Right cardiac atrium (tissue), 5 donors: ENCODE measurements at regions not wholly inside any gene's neighbourhood (a gene's known extent, or its start where the extent isn't known, plus 50 kb on each side); places are given as distances from the start of the nearest gene placed in this dataset.

Source experiments
- ATAC-seq, 2 donors: fragments of 200-7000 bp; cut with Tn5 transposase; one replicate each; pipeline versions ENCODE4 v1.8.0 to v1.9.1; 2020; ENCODE audit warnings: moderate library complexity in 2 of 2, mild to moderate bottlenecking in 1 of 2
- DNase-seq, 3 donors: peaks; one replicate each; pipeline ENCODE4 v3.0.0-alpha.2; 2020
- H3K27ac ChIP-seq: one replicate; pipeline ENCODE4 v1.5.1; 2013; ENCODE audit warnings: mild to moderate bottlenecking, low read length, control low read depth, moderate library complexity
- H3K27me3 ChIP-seq: one replicate; pipeline ENCODE4 v1.6.1; 2013; ENCODE audit not compliant: control insufficient read depth, insufficient read depth
- H3K4me1 ChIP-seq: one replicate; pipeline ENCODE4 v1.6.1; 2013; ENCODE audit warnings: low read length; ENCODE audit not compliant: control insufficient read depth, insufficient read depth
- H3K4me3 ChIP-seq: one replicate; pipeline ENCODE4 v1.5.1; 2013; ENCODE audit warnings: low read length, control low read depth
- H3K9me3 ChIP-seq: one replicate; pipeline ENCODE4 v1.6.1; 2013; ENCODE audit warnings: low read length; ENCODE audit not compliant: control insufficient read depth
- WGBS: extraction: QIAGEN DNeasy Blood & Tissue Kit; methylation state at CpG from one replicate; pipeline ENCODE4 v1.1.7; 2013; 5-methylcytosine and 5-hydroxymethylcytosine counted together
- intact Hi-C, 4 donors: fragments of 100-400 bp; cut with DNase I; formaldehyde crosslinking; loops; one replicate each; pipeline versions ENCODE4 v1.11.0 to v1.14.0; 2022 to 2023
- donor health status: healthy with polysubstance abuse.
- donor health status: DM: no; HTN: yes; CAD: no.
- donor health status: DM: no; HTN: no; CAD: no.
- donor health status: DM: no; HTN: yes; CAD: no; lungs with severe emphysema.
- donor health status: DM: yes; HTN: yes; CAD: no.

DNA sequence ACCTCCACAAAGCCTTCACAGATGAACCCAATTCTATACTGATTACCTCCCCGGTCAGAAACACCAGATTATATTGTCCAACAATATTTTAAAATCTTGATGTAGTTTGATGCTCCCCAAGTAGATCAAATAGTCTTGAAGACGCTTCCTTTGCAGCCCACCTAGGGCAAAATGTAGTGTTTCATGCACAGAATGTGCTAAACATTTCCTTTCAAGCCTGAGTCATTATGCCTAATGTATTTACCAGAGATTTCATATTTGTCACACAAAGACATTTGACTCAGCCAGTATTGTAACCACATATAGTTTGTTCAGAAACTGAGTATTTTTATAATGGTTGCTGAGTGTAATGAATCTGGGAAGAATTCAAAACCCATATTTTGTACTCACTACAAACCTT is 1396.8 kb downstream of the LRRC4C start:
- H3K4me1 ChIP-seq = no peaks in the 10 kb centered on the region
- no peak overlapping the region for H3K27ac ChIP-seq
- no peaks in the 10 kb centered on the region for H3K9me3 ChIP-seq
- ATAC-seq = no peak
- no peaks in the 10 kb centered on the region for H3K27me3 ChIP-seq
- no peak overlapping the region for H3K4me3 ChIP-seq
- WGBS = 67% methylated on average over 2 of the region's 2 CpGs
- intact Hi-C loops = no loop called here
- DNase-seq = no peak

- H3K4me3 ChIP-seq = no peak overlapping the region
- no peaks in the 10 kb centered on the region for H3K9me3 ChIP-seq
- DNase-seq (no peak), ATAC-seq (no peak)
- H3K4me1 ChIP-seq = no peaks in the 10 kb centered on the region
- intact Hi-C loops = no loop called here
- no peak overlapping the region for H3K27ac ChIP-seq
- WGBS = 77% methylated on average over 3 of the region's 3 CpGs
- H3K27me3 ChIP-seq = no peaks in the 10 kb centered on the region
These were observed 1398.2 kb downstream of the LRRC4C start for GRCh38 chr11:40061221-40061620.

DNA sequence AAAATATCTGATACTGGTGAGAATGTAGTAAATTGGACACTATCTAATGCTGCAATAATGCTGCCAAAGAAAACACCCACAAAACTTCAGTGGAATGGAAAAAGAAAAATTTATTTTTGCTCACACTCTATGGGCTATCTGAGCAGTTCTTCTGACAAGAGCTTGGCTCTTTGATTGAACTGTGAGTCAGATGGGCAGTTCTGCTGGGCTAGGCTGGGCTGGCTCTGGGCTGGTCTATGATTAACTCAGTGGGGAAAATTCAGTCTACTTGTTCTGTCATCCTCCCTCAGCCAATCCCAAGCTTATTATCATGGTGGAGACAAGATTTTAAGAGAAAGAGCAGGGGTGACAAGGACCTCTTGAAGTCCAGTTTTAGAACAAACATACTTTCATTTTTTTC is 1404.8 kb downstream of the LRRC4C start:
- DNase-seq (peak; percentile 16 to 51 (median 27)), ATAC-seq (peak; percentile 60 to 74)
- no peaks in the 10 kb centered on the region for H3K4me1 ChIP-seq
- no peak overlapping the region for H3K27ac ChIP-seq
- H3K9me3 ChIP-seq = no peaks in the 10 kb centered on the region
- no peaks in the 10 kb centered on the region for H3K27me3 ChIP-seq
- intact Hi-C loops = no loop called here
- no peak overlapping the region for H3K4me3 ChIP-seq

DNA sequence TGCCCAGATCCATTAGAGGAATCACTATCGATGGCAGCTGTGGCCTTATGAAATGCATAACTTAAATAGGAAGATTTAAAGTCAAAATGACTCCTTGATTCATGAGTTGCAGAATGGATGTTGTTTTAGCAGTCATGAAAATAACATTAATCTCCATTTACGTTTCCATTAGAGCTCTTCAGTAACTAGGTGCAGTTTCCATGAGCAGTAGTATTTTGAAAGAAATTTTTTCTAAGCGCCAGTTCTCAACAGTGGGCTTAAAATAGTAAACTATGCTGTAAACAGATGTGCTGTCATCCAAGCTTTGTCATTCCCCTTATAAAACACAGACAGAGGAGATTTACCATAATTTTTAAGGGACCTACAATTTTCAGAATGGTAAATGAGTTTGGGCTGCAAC is 1414.1 kb downstream of the LRRC4C start:
- no peak for DNase-seq
- Histone ChIP-seq H3K27me3 (no peaks in the 10 kb centered on the region), H3K27ac (no peak overlapping the region), H3K4me1 (no peaks in the 10 kb centered on the region), H3K9me3 (no peaks in the 10 kb centered on the region), H3K4me3 (no peak overlapping the region)
- intact Hi-C loops = no loop called here
- ATAC-seq = no peak
- 80% methylated on average over 3 of the region's 3 CpGs for WGBS

GRCh38 chr11:40037005-40037404 is 1422.4 kb downstream of the LRRC4C start:
- H3K4me3 ChIP-seq = no peak overlapping the region
- intact Hi-C loops = no loop called here
- H3K27me3 ChIP-seq = no peaks in the 10 kb centered on the region
- DNase-seq (no peak), ATAC-seq (peak in 1 of 2 donors; percentile 82)
- WGBS = 24% methylated on average over 2 of the region's 2 CpGs
- no peaks in the 10 kb centered on the region for H3K4me1 ChIP-seq
- H3K27ac ChIP-seq = no peak overlapping the region
- no peaks in the 10 kb centered on the region for H3K9me3 ChIP-seq

- Histone ChIP-seq H3K4me3 (no peak overlapping the region), H3K27me3 (no peaks in the 10 kb centered on the region), H3K27ac (no peak overlapping the region), H3K4me1 (no peaks in the 10 kb centered on the region), H3K9me3 (no peaks in the 10 kb centered on the region)
- DNase-seq (no peak), ATAC-seq (no peak)
- WGBS = 59% methylated on average over 3 of the region's 3 CpGs
- intact Hi-C loops = no loop called here
These were observed 1427.1 kb downstream of the LRRC4C start for GRCh38 chr11:40032331-40032730.

DNA sequence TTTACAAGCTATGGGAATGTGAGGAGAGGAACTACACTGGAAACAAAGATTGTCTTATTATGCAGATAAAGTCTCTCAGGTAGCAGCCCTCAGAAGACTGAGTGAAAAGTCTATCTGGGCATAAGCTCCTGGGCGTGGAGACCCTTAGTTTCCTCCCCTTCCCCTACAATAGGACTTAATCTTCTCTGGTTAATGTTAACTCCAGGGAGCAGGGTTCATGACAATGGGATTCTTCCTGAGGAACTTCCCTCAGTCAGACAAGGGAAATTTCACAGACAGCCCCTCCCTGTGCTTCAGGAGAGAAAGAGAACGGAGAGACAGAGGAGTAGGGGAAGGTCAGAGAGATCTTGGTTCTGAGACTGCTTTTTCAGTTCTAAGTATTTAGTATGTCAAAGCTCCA is 1428.6 kb downstream of the LRRC4C start:
- Histone ChIP-seq H3K4me1 (no peaks in the 10 kb centered on the region), H3K27me3 (no peaks in the 10 kb centered on the region), H3K4me3 (no peak overlapping the region), H3K27ac (no peak overlapping the region), H3K9me3 (no peaks in the 10 kb centered on the region)
- no peak for DNase-seq
- intact Hi-C loops = no loop called here
- no peak for ATAC-seq
- WGBS = 39% methylated on average over 2 of the region's 2 CpGs

DNA sequence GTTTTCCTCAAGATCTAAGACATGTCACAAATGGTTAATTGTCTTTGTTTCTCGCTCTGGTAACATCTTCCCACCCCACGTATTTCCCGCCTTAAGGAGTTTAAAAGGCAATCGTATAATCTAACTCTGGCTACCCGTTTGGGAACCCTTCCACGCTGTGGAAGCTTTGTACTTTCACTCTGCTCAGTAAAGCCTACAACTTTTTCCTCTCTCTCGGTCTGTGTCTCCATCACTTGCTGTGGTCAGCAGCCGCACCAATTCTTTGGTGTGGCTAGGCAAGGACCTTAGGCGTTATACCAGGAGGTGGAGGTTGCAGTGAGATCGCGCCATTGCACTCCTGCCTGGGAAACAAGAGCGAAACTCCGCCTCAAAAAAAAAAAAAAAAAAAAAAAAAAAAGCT is 1430.1 kb downstream of the LRRC4C start:
- Histone ChIP-seq H3K27ac (no peak overlapping the region), H3K9me3 (no peaks in the 10 kb centered on the region), H3K4me3 (no peak overlapping the region), H3K27me3 (no peaks in the 10 kb centered on the region), H3K4me1 (no peaks in the 10 kb centered on the region)
- 71% methylated on average over 13 of the region's 13 CpGs for WGBS
- ATAC-seq = no peak
- no peak for DNase-seq
- intact Hi-C loops = no loop called here

DNA sequence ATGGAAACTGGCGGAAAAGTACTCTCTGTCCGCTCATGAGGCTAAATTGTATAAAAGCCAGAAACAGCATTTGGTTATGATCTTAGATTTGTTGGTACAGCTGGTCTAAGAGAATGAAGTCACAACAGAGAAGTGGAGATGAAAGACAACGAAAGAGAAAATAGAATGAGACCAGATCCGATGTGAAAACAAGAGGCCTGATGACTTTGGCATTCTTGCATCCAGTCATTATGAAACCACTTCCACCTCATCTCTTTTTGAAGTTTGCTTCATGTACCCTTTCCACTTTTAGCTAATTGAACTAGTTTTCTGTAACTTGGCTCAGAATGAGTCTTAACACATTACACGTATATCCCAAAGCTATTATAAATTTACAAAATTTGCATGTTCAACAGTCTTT is 1431.7 kb downstream of the LRRC4C start:
- no peaks in the 10 kb centered on the region for H3K9me3 ChIP-seq
- intact Hi-C loops = no loop called here
- H3K27me3 ChIP-seq = no peaks in the 10 kb centered on the region
- no peak overlapping the region for H3K4me3 ChIP-seq
- ATAC-seq (no peak), DNase-seq (no peak)
- H3K4me1 ChIP-seq = no peaks in the 10 kb centered on the region
- H3K27ac ChIP-seq = no peak overlapping the region
- WGBS = 85% methylated on average over 5 of the region's 5 CpGs

DNA sequence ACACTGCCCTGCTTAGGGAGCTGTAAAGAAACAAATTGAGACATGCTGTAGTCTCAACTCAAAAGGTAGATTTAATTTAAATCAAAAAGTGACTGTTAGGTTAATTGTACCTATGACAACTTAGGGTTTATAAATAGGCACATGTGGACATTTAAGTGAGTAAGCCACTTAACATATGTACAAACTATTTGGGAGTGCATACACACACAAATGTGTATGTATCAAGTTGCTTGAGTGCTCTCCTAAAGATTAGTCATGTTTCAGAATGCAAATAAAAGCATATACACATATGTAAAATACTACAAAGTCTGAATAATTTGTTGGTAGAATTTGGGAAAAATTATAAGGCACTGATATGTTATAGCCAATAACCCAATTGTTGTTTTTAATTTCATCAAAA is 1435.7 kb downstream of the LRRC4C start:
- Histone ChIP-seq H3K4me1 (no peaks in the 10 kb centered on the region), H3K27me3 (no peaks in the 10 kb centered on the region), H3K9me3 (no peaks in the 10 kb centered on the region), H3K27ac (no peak overlapping the region), H3K4me3 (no peak overlapping the region)
- intact Hi-C loops = no loop called here
- DNase-seq (no peak), ATAC-seq (no peak)

DNA sequence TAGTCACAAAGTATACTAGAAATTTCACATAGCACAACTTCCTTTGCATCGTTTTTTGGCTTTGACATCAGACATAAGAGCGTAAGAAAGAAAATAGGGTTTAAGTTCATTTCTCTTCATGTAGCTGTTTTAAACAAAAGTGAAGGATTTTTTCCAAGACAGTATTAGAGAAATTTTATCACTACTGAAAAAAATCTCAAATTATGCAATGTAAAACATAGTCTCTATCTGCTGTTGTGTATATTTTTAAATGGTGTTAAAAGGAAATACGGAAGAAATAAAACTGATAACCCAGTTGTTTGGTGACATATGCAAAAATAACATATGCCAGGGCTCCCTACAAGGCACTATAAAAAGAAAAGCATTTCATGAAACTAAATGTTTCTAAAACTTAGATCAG is 1449.4 kb downstream of the LRRC4C start:
- no peak overlapping the region for H3K27ac ChIP-seq
- no peaks in the 10 kb centered on the region for H3K4me1 ChIP-seq
- DNase-seq (no peak), ATAC-seq (no peak)
- WGBS = 49% methylated on average over 3 of the region's 3 CpGs
- intact Hi-C loops = no loop called here
- no peaks in the 10 kb centered on the region for H3K9me3 ChIP-seq
- no peaks in the 10 kb centered on the region for H3K27me3 ChIP-seq
- no peak overlapping the region for H3K4me3 ChIP-seq

GRCh38 chr11:39992551-39992950 is 1466.9 kb downstream of the LRRC4C start:
- Histone ChIP-seq H3K27ac (no peak overlapping the region), H3K9me3 (no peaks in the 10 kb centered on the region), H3K4me3 (no peak overlapping the region), H3K4me1 (no peaks in the 10 kb centered on the region), H3K27me3 (no peaks in the 10 kb centered on the region)
- DNase-seq = no peak
- no peak for ATAC-seq
- intact Hi-C loops = no loop called here
- WGBS = 75% methylated on average over 2 of the region's 2 CpGs
